Neural crest cell (in vitro differentiated cells): ENCODE measurements at regions not wholly inside any gene's neighbourhood (a gene's known extent, or its start where the extent isn't known, plus 50 kb on each side); places are given as distances from the start of the nearest gene placed in this dataset.
"Not testable (repeated sequence)": the region's sequence is repeated elsewhere in the genome, so short reads cannot be mapped to it uniquely, and the experiment has no call there.

ENCODE experiments used
- DNase-seq: peaks from one replicate; pipeline ENCODE4 v3.0.0; 2021; ENCODE audit warnings: low read depth, mixed read lengths, low spot score
- H3K27ac Mint-ChIP-seq: one replicate; pipeline ENCODE4 v1.8.0; 2021; ENCODE audit warnings: mild to moderate bottlenecking, mixed read lengths; ENCODE audit not compliant: unreplicated experiment
- H3K27me3 Mint-ChIP-seq: 2 replicates; pipeline ENCODE4 v1.8.0; 2021; ENCODE audit warnings: low read depth, mild to moderate bottlenecking, mixed read lengths
- H3K36me3 Mint-ChIP-seq: 2 replicates; pipeline ENCODE4 v1.8.0; 2021; ENCODE audit warnings: low read depth, mild to moderate bottlenecking, mixed read lengths
- H3K4me1 Mint-ChIP-seq: 2 replicates; pipeline ENCODE4 v1.8.0; 2021; ENCODE audit warnings: mixed read lengths
- H3K4me3 Mint-ChIP-seq: one replicate; pipeline ENCODE4 v1.8.0; 2021; ENCODE audit warnings: mild to moderate bottlenecking, mixed read lengths
- H3K9me3 Mint-ChIP-seq: 2 replicates; pipeline ENCODE4 v1.8.0; 2021; ENCODE audit warnings: mixed read lengths
- TF ChIP-seq, protein P1 (sequence below): fragments of 200-600 bp; sonication (generic); conservative IDR thresholded peaks from 2 replicates; pipeline ENCODE4 v1.5.0; 2021; ENCODE audit warnings: antibody characterized with exemption, mild to moderate bottlenecking

DNA sequence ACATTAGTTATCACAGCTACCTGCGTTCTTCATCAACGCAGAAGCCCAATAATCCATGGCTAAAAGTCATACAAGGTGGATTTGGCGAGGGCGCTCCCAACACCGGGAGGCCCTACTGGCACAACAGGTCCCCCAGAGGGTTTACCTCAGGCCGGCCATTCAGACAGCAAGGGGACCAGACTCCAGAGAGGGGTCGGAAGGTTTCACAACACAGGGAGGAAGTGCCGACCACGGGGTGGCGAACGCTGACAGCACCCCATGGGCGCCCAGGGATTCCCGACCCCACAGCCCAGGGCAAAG, 1515.9 kb upstream of the DEFB115 start:
- Mint-ChIP-seq H3K27me3 (no peaks in the 10 kb centered on the region), H3K36me3 (peaks cover 11% of the 10 kb centered on the region), H3K4me1 (no peaks in the 10 kb centered on the region), H3K4me3 (no peak overlapping the region), H3K27ac (no peak overlapping the region), H3K9me3 (peaks cover 12% of the 10 kb centered on the region)
- TF ChIP-seq, protein P1, sequence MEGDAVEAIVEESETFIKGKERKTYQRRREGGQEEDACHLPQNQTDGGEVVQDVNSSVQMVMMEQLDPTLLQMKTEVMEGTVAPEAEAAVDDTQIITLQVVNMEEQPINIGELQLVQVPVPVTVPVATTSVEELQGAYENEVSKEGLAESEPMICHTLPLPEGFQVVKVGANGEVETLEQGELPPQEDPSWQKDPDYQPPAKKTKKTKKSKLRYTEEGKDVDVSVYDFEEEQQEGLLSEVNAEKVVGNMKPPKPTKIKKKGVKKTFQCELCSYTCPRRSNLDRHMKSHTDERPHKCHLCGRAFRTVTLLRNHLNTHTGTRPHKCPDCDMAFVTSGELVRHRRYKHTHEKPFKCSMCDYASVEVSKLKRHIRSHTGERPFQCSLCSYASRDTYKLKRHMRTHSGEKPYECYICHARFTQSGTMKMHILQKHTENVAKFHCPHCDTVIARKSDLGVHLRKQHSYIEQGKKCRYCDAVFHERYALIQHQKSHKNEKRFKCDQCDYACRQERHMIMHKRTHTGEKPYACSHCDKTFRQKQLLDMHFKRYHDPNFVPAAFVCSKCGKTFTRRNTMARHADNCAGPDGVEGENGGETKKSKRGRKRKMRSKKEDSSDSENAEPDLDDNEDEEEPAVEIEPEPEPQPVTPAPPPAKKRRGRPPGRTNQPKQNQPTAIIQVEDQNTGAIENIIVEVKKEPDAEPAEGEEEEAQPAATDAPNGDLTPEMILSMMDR = no peak
- no peak for DNase-seq

DNA sequence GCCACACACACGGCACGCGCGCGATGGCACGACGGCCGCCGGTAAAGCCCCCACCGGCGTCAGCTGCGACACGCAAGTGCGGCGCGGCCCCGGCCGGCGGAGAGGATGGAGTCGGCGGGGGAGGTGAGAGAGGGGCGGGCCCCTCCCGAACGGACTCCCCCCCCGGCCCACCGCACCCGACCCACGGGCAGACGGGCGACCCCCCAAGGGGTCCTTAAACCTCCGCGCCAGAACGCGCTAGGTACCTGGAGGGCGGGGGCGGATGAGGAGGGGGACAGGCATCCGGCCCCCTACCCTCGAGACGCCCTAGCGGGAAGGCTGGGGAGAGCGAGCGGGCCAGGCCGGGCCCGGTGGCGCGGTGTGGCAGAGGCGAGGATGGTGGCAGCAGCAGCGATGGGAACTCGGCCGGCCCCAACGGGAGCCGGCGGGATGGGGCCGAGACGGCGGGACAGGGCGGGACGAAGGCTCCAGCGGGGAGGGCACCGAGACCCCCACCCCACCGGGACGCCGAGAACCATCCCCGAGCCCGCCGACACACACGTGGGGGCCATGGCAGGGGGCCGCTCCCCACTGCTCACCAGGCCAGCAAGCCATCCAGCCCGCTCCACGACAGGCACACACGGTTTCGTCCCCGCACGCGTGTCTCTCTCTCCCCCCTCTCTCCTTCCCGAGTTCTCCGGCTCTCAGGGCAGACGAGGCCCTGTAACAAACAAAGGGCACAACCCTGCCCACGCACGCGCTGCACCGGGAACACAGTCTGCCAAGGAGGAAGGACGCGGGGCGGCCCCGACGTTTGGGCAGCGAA, 1515.4 kb upstream of the DEFB115 start:
- Mint-ChIP-seq H3K36me3 (peaks cover 11% of the 10 kb centered on the region), H3K27ac (no peak overlapping the region)
- TF ChIP-seq, protein P1 = no peak

DNA sequence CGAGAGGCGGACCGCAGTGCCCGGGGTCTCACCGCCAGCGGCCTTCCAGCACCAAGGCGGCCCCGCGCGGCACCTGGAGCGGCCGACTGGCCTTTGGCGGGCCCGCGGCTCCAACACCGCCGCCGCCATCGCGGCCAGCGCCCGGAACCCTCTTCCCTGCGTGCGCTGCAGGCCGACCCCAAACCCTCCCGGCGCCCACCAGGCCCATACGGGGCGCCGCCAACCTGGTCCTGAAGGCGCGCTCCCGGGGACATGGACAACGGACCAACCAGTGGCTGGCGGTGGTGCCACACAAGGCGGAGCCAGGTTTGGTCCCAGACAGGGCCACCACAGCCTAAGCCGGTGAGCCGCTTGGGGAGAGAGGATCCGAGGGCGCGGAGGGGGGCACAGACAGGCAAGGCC, 1514.8 kb upstream of the DEFB115 start:
- TF ChIP-seq, protein P1 = no peak
- H3K36me3 Mint-ChIP-seq = peaks cover 11% of the 10 kb centered on the region
- DNase-seq = no peak
- no peak overlapping the region for H3K4me3 Mint-ChIP-seq
- H3K4me1 Mint-ChIP-seq = no peaks in the 10 kb centered on the region
- H3K9me3 Mint-ChIP-seq = peaks cover 10% of the 10 kb centered on the region
- no peaks in the 10 kb centered on the region for H3K27me3 Mint-ChIP-seq
- no peak overlapping the region for H3K27ac Mint-ChIP-seq

More for the DNA sequence above, 1515.4 kb upstream of the DEFB115 start:
- no peak overlapping the region for H3K4me3 Mint-ChIP-seq
- no peaks in the 10 kb centered on the region for H3K4me1 Mint-ChIP-seq
- DNase-seq = no peak
- H3K9me3 Mint-ChIP-seq = peaks cover 13% of the 10 kb centered on the region
- H3K27me3 Mint-ChIP-seq = no peaks in the 10 kb centered on the region

DNA sequence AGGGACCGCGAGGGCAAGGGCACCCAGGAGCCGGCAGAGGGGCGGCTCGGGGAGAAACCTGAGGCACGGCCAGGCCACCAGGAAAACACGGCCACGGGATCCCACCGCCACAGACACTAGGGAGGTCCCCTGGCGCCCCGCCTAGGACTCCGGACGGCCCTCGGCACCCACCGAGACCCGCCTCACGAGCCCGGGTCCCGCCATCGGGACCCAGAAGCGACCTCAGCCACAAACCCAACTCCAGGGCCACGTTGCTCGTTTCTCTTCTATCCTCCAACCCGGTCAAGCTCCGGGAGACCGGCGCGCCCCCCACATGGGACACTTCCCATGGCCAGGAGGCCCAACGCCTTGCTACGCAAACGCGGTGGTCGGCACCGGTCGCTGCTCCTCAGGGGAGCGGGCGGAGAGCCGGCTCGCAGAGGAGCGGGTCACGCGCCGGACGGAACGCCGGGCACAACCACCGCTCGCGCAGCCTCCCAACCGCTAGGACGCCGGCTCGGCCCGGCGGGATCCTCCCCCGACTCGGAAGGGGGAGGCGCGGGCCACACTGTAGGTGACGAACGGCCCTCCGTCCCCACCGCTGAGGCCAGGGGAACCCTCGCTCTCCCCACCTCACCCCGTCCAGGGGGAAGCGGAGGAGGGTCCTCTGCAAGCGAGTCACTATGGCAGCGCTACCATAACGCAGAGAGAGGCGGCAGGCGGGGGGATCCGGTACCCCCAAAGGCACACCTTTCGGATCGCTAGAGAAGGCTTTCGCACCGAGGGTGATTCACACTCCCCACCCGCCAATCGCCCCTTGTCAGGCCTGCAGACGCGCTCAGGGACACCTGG, 1514.1 kb upstream of the DEFB115 start:
- DNase-seq = no peak
- peaks cover 4% of the 10 kb centered on the region for H3K9me3 Mint-ChIP-seq
- H3K4me1 Mint-ChIP-seq = no peaks in the 10 kb centered on the region
- TF ChIP-seq, protein P1 = no peak
- no peaks in the 10 kb centered on the region for H3K27me3 Mint-ChIP-seq
- peaks cover 6% of the 10 kb centered on the region for H3K36me3 Mint-ChIP-seq
- no peak overlapping the region for H3K27ac Mint-ChIP-seq
- H3K4me3 Mint-ChIP-seq = no peak overlapping the region

DNA sequence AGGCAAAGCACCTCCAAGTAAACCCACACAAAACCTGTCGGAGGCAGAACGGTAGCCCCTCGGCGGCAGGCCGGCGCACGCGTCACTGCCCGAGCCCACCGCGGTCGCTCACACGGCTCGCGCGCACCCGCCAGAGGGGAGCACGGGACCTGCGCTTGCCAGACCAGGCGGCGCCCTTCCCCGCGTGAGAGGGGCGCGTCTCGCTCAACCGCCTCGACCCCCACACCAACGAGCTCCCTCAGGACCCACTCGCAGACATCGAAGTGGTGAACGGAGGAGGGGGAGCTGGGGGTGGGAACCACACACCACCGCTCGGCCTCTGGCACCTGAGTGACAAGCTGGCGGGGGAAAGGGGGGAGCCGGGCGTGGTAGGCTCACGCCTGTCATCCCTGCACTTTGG, 1513.4 kb upstream of the DEFB115 start:
- Mint-ChIP-seq H3K27ac (no peak overlapping the region), H3K36me3 (peaks cover 6% of the 10 kb centered on the region), H3K4me3 (no peak overlapping the region), H3K9me3 (peaks cover 4% of the 10 kb centered on the region), H3K4me1 (no peaks in the 10 kb centered on the region), H3K27me3 (no peaks in the 10 kb centered on the region)
- DNase-seq = no peak
- TF ChIP-seq, protein P1 = no peak

DNA sequence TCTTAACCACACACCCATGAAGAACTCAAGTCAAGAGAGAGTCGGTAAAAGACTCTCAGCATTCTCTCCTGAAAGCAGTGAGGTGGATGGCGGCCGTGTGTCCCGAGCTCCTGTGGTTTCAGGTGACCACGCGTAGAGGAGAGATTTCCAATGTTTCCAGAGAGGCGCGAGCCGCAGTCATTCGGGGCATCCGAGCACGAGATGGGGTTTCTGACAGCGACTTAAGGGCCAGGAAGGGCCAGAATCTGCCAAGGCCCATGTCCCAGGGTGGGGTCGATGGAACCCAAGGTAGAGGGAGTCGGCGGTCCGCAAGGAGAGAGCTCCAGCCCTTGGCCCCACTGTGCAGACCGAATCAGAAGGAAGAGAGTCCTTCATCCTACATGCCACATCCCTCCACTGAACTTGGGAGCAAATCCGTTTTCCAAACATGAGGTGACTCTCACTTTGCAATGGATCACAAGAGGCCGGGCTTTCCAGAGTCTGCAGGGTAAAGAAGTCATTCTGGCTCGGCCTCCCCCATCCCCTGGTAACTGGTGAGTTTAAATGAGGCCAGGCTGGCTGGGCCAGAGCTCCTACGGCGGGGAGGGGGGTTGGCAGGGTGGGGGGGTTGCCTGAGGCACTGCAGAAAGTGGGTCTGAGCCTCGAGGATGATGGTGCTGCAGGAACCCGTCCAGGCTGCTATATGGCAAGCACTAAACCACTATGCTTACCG, 1511.8 kb upstream of the DEFB115 start:
- not testable (repeated sequence) for H3K27ac Mint-ChIP-seq, H3K4me3 Mint-ChIP-seq, H3K27me3 Mint-ChIP-seq, DNase-seq, H3K36me3 Mint-ChIP-seq, H3K9me3 Mint-ChIP-seq, H3K4me1 Mint-ChIP-seq
